ENCODE measurements at regions not wholly inside any gene's neighbourhood (a gene's known extent, or its start where the extent isn't known, plus 50 kb on each side); places are given as distances from the start of the nearest gene placed in this dataset.

- no peak for TF ChIP-seq POLR2A (IDR thresholded peaks at IDR 0.05)
- TF ChIP-seq, protein P1, sequence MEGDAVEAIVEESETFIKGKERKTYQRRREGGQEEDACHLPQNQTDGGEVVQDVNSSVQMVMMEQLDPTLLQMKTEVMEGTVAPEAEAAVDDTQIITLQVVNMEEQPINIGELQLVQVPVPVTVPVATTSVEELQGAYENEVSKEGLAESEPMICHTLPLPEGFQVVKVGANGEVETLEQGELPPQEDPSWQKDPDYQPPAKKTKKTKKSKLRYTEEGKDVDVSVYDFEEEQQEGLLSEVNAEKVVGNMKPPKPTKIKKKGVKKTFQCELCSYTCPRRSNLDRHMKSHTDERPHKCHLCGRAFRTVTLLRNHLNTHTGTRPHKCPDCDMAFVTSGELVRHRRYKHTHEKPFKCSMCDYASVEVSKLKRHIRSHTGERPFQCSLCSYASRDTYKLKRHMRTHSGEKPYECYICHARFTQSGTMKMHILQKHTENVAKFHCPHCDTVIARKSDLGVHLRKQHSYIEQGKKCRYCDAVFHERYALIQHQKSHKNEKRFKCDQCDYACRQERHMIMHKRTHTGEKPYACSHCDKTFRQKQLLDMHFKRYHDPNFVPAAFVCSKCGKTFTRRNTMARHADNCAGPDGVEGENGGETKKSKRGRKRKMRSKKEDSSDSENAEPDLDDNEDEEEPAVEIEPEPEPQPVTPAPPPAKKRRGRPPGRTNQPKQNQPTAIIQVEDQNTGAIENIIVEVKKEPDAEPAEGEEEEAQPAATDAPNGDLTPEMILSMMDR (IDR thresholded peaks at IDR 0.05) = no peak
- no peak for TF ChIP-seq POLR2AphosphoS5 (IDR thresholded peaks at IDR 0.05)
Measured at GRCh38 chr10:33496096-33496495, 161.6 kb upstream of the NRP1 start.

Measured in stomach (tissue), 4 donors.